ENCODE measurements at regions not wholly inside any gene's neighbourhood (a gene's known extent, or its start where the extent isn't known, plus 50 kb on each side); places are given as distances from the start of the nearest gene placed in this dataset.

- no peak overlapping the region for H3K4me3 ChIP-seq (ENCODE audit: low read depth, poor library complexity, severe bottlenecking)
- no peak for TF ChIP-seq CTCF (IDR thresholded peaks at IDR 0.05)
- no peak for TF ChIP-seq POLR2A (IDR thresholded peaks at IDR 0.05)
- DNase-seq (ENCODE audit: low spot score in 2 of 2), result no peak
- intact Hi-C loops (cut with DNase I; ENCODE audit: low total_unique reads), result no loop called here
- WGBS, 2 donors, result 90 to 98% methylated on average over 1 of the region's 1 CpG
Observed at GRCh38 chr12:60819794-60820193, 1224.0 kb downstream of the SLC16A7 start.

- WGBS, 2 donors, result 77 to 80% methylated on average over 4 of the region's 4 CpGs
- DNase-seq (ENCODE audit: low spot score in 2 of 2), result no peak
- intact Hi-C loops (cut with DNase I; ENCODE audit: low total_unique reads), result no loop called here
- TF ChIP-seq CTCF (IDR thresholded peaks at IDR 0.05), result no peak
- TF ChIP-seq POLR2A (IDR thresholded peaks at IDR 0.05), result no peak
- H3K4me3 ChIP-seq (ENCODE audit: low read depth, poor library complexity, severe bottlenecking), result no peak overlapping the region
Observed at GRCh38 chr12:60822580-60822979, 1226.8 kb downstream of the SLC16A7 start.

GRCh38 chr12:60830381-60830780, 1234.6 kb downstream of the SLC16A7 start:
- no peak for DNase-seq (ENCODE audit: low spot score in 2 of 2)
- 72 to 75% methylated on average over 2 of the region's 2 CpGs for WGBS, 2 donors
- TF ChIP-seq POLR2A (IDR thresholded peaks at IDR 0.05) (no peak), CTCF (IDR thresholded peaks at IDR 0.05) (no peak)
- H3K4me3 ChIP-seq (ENCODE audit: low read depth, poor library complexity, severe bottlenecking), result no peak overlapping the region
- intact Hi-C loops (cut with DNase I; ENCODE audit: low total_unique reads), result no loop called here

GRCh38 chr12:60832290-60832689, 1236.5 kb downstream of the SLC16A7 start:
- no peak for DNase-seq (ENCODE audit: low spot score in 2 of 2)
- no peak overlapping the region for H3K4me3 ChIP-seq (ENCODE audit: low read depth, poor library complexity, severe bottlenecking)
- intact Hi-C loops (cut with DNase I; ENCODE audit: low total_unique reads), result no loop called here
- 73 to 75% methylated on average over 4 of the region's 4 CpGs for WGBS, 2 donors
- TF ChIP-seq CTCF (IDR thresholded peaks at IDR 0.05) (no peak), POLR2A (IDR thresholded peaks at IDR 0.05) (no peak)

- intact Hi-C loops (cut with DNase I; ENCODE audit: low total_unique reads), result no loop called here
Observed at GRCh38 chr12:60834372-60834771, 1238.5 kb downstream of the SLC16A7 start.

More at GRCh38 chr12:60834372-60834771, 1238.5 kb downstream of the SLC16A7 start:
- TF ChIP-seq CTCF (IDR thresholded peaks at IDR 0.05), result no peak
- DNase-seq (ENCODE audit: low spot score in 2 of 2), result no peak
- no peak overlapping the region for H3K4me3 ChIP-seq (ENCODE audit: low read depth, poor library complexity, severe bottlenecking)
